GM23338 (cell line): ENCODE measurements at regions not wholly inside any gene's neighbourhood (a gene's known extent, or its start where the extent isn't known, plus 50 kb on each side); places are given as distances from the start of the nearest gene placed in this dataset.

ENCODE experiments used
- ATAC-seq: fragments of 200-7000 bp; cut with Tn5 transposase; 3 replicates; pipeline ENCODE4 v1.9.1; 2020
- DNase-seq: peaks from one replicate; pipeline ENCODE4 v3.0.0-alpha.2; 2015; ENCODE audit warnings: low spot score
- H2AFZ ChIP-seq: fragments of 200-600 bp; sonication (generic); 2 replicates; pipeline ENCODE4 v1.8.0; 2016; ENCODE audit warnings: antibody characterized with exemption, mild to moderate bottlenecking, moderate library complexity
- H3F3A ChIP-seq: fragments of 200-600 bp; sonication (generic); replicated peaks from 2 replicates; pipeline ENCODE4 v1.8.0; 2017; ENCODE audit warnings: antibody characterized with exemption, mixed run types, low read depth
- H3K27ac ChIP-seq: fragments of 200-600 bp; sonication (generic); 2 replicates; pipeline ENCODE4 v1.6.1; 2016; ENCODE audit warnings: low read depth
- H3K27me3 ChIP-seq: fragments of 200-600 bp; sonication (generic); 2 replicates; pipeline ENCODE4 v1.8.0; 2016; ENCODE audit warnings: mild to moderate bottlenecking, mixed run types, moderate library complexity; ENCODE audit not compliant: insufficient read depth
- H3K36me3 ChIP-seq: fragments of 200-600 bp; sonication (generic); 2 replicates; pipeline ENCODE4 v1.8.0; 2016; ENCODE audit warnings: mild to moderate bottlenecking; ENCODE audit not compliant: insufficient read depth
- H3K4me1 ChIP-seq: fragments of 200-600 bp; sonication (generic); 2 replicates; pipeline ENCODE4 v1.8.0; 2016; ENCODE audit warnings: mild to moderate bottlenecking, moderate library complexity; ENCODE audit not compliant: insufficient read depth
- H3K4me2 ChIP-seq: fragments of 200-600 bp; sonication (generic); 2 replicates; pipeline ENCODE4 v1.7.1; 2017; ENCODE audit warnings: mixed run types
- H3K4me3 ChIP-seq: fragments of 200-600 bp; sonication (generic); 2 replicates; pipeline ENCODE4 v1.6.1; 2016; ENCODE audit warnings: mixed run types
- H3K79me2 ChIP-seq: fragments of 200-600 bp; sonication (generic); replicated peaks from 2 replicates; pipeline ENCODE4 v1.8.0; 2017; ENCODE audit warnings: mild to moderate bottlenecking; ENCODE audit not compliant: insufficient read depth
- H3K9me2 ChIP-seq: fragments of 200-600 bp; sonication (generic); 2 replicates; pipeline ENCODE4 v1.8.0; 2017; ENCODE audit not compliant: insufficient read depth
- H4K20me1 ChIP-seq: fragments of 200-600 bp; sonication (generic); replicated peaks from 2 replicates; pipeline ENCODE4 v1.8.0; 2017; ENCODE audit warnings: mild to moderate bottlenecking; ENCODE audit not compliant: insufficient read depth
- H3K27ac Mint-ChIP-seq: 2 replicates; pipeline ENCODE4 v1.8.0; 2020; ENCODE audit warnings: inconsistent platforms, mild to moderate bottlenecking, moderate library complexity, mixed read lengths
- H3K27me3 Mint-ChIP-seq: 3 replicates; pipeline ENCODE4 v1.8.0; 2022; ENCODE audit warnings: low read depth, mild to moderate bottlenecking, moderate library complexity, mixed read lengths, inconsistent platforms; ENCODE audit not compliant: insufficient read depth, poor library complexity
- H3K36me3 Mint-ChIP-seq: 3 replicates; pipeline ENCODE4 v1.8.0; 2021; ENCODE audit warnings: low read depth, mild to moderate bottlenecking, inconsistent platforms, moderate library complexity, mixed read lengths
- H3K4me1 Mint-ChIP-seq: 3 replicates; pipeline ENCODE4 v1.8.0; 2020; ENCODE audit warnings: mild to moderate bottlenecking, inconsistent platforms, mixed read lengths
- H3K4me3 Mint-ChIP-seq: 3 replicates; pipeline ENCODE4 v1.8.0; 2021; ENCODE audit warnings: moderate library complexity, mild to moderate bottlenecking, inconsistent platforms, mixed read lengths
- H3K9me3 Mint-ChIP-seq: 3 replicates; pipeline ENCODE4 v1.8.0; 2020; ENCODE audit warnings: moderate library complexity, mild to moderate bottlenecking, inconsistent platforms, mixed read lengths
- EZH2 ChIP-seq: fragments of 200-600 bp; sonication (generic); IDR thresholded peaks from one replicate; pipeline ENCODE4 v1.8.0; 2017; ENCODE audit warnings: antibody characterized with exemption, mild to moderate bottlenecking, low read depth; ENCODE audit not compliant: unreplicated experiment
- NANOG ChIP-seq: IDR thresholded peaks from 2 replicates; pipeline ENCODE4 v1.6.1; 2016; ENCODE audit warnings: antibody characterized with exemption, borderline replicate concordance
- STAT1 ChIP-seq: IDR thresholded peaks from one replicate; pipeline ENCODE4 v1.6.1; 2016; ENCODE audit warnings: antibody characterized with exemption; ENCODE audit not compliant: unreplicated experiment
- ZNF114 ChIP-seq: fragments of 250-450 bp; sonication (Bioruptor Pico); IDR thresholded peaks from 2 replicates; pipeline ENCODE4 v1.5.0; 2020; ENCODE audit warnings: mild to moderate bottlenecking, moderate library complexity
- ZNF331 ChIP-seq: fragments of 250-450 bp; sonication (Bioruptor Pico); IDR thresholded peaks from 2 replicates; pipeline ENCODE4 v1.5.0; 2020; ENCODE audit warnings: low read depth, mild to moderate bottlenecking, moderate library complexity
- TF ChIP-seq, protein P1 (sequence below), 2 experiments: fragments of 200-600 bp in 1 of 2; sonication (generic) in 1 of 2; conservative IDR thresholded peaks; 2 replicates each; pipeline versions ENCODE4 v1.5.1 to v1.6.1; 2016 to 2017; ENCODE audit warnings: antibody characterized with exemption in 2 of 2, low read depth in 2 of 2, mild to moderate bottlenecking in 2 of 2, moderate library complexity in 1 of 2
- TF ChIP-seq, protein P2 (sequence below): IDR thresholded peaks from one replicate; pipeline ENCODE4 v1.6.1; 2018; ENCODE audit warnings: antibody characterized with exemption; ENCODE audit not compliant: unreplicated experiment
- TF ChIP-seq, protein P3 (sequence below): IDR thresholded peaks from 2 replicates; pipeline ENCODE4 v1.6.1; 2016; ENCODE audit warnings: antibody characterized with exemption

DNA sequence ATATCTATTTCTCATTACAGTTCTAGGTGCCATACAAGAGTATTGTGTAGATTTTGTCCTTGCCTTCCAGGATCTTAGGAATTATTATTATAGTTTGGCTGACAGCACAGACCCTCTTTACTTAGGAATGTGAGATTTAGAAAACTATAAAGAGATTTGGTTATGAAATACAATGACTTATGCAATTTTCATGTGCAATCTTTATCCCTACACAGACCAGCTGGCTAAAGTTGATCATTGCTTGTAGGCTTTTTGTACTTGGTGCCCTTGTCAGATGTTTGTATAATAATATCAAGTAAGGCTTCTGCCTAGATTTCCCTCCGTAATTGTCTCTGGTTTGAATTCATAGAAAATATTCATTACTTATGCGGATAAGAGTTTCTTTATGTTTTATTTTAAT, 174.5 kb upstream of the GAP43 start (continued):
- TF ChIP-seq, protein P1, sequence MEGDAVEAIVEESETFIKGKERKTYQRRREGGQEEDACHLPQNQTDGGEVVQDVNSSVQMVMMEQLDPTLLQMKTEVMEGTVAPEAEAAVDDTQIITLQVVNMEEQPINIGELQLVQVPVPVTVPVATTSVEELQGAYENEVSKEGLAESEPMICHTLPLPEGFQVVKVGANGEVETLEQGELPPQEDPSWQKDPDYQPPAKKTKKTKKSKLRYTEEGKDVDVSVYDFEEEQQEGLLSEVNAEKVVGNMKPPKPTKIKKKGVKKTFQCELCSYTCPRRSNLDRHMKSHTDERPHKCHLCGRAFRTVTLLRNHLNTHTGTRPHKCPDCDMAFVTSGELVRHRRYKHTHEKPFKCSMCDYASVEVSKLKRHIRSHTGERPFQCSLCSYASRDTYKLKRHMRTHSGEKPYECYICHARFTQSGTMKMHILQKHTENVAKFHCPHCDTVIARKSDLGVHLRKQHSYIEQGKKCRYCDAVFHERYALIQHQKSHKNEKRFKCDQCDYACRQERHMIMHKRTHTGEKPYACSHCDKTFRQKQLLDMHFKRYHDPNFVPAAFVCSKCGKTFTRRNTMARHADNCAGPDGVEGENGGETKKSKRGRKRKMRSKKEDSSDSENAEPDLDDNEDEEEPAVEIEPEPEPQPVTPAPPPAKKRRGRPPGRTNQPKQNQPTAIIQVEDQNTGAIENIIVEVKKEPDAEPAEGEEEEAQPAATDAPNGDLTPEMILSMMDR (conservative IDR thresholded peaks at IDR 0.05; ENCODE audit: low read depth in 2 of 2) = no peak

DNA sequence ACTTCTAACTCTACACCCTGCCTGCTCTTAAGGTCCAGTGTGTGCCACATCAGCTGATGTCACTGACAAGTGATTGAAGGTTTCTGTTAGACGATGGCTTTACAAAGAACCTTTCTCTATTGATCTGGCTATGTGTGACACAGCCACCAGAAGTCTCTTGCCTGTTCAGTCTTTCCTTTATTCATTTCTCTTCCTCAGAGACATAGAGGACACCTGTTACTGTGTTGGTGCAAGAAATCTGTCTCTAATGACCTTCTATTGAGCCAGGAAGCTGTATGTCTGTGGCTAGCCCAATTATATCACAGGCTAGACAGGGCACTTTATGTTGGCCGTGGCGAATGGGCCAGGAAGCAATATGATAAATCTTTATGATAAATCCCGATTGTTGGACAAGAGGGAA, 173.3 kb upstream of the GAP43 start:
- Histone ChIP-seq H3K27me3 (no peaks in the 10 kb centered on the region), H4K20me1 (no peaks in the 10 kb centered on the region), H3K4me3 (no peak overlapping the region), H3K27ac (no peak overlapping the region), H3F3A (no peaks in the 10 kb centered on the region), H3K4me2 (no peak overlapping the region), H3K4me1 (0 out of 2 replicates have a peak, but pooled peaks cover 5% of the 10 kb centered on the region), H3K36me3 (no peaks in the 10 kb centered on the region), H3K79me2 (no peaks in the 10 kb centered on the region), H3K9me2 (no peaks in the 10 kb centered on the region), H2AFZ (no peak overlapping the region)
- Mint-ChIP-seq H3K27me3 (no peaks in the 10 kb centered on the region), H3K4me3 (no peak overlapping the region), H3K27ac (no peak overlapping the region), H3K9me3 (peaks cover 4% of the 10 kb centered on the region; the same call in 2 of the 3 replicates), H3K4me1 (peaks cover 11% of the 10 kb centered on the region), H3K36me3 (no peaks in the 10 kb centered on the region; the same call in 2 of the 3 replicates)
- TF ChIP-seq, protein P2, sequence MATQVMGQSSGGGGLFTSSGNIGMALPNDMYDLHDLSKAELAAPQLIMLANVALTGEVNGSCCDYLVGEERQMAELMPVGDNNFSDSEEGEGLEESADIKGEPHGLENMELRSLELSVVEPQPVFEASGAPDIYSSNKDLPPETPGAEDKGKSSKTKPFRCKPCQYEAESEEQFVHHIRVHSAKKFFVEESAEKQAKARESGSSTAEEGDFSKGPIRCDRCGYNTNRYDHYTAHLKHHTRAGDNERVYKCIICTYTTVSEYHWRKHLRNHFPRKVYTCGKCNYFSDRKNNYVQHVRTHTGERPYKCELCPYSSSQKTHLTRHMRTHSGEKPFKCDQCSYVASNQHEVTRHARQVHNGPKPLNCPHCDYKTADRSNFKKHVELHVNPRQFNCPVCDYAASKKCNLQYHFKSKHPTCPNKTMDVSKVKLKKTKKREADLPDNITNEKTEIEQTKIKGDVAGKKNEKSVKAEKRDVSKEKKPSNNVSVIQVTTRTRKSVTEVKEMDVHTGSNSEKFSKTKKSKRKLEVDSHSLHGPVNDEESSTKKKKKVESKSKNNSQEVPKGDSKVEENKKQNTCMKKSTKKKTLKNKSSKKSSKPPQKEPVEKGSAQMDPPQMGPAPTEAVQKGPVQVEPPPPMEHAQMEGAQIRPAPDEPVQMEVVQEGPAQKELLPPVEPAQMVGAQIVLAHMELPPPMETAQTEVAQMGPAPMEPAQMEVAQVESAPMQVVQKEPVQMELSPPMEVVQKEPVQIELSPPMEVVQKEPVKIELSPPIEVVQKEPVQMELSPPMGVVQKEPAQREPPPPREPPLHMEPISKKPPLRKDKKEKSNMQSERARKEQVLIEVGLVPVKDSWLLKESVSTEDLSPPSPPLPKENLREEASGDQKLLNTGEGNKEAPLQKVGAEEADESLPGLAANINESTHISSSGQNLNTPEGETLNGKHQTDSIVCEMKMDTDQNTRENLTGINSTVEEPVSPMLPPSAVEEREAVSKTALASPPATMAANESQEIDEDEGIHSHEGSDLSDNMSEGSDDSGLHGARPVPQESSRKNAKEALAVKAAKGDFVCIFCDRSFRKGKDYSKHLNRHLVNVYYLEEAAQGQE = no peak
- TF ChIP-seq, protein P1 (conservative IDR thresholded peaks at IDR 0.05; ENCODE audit: low read depth in 2 of 2) = no peak
- TF ChIP-seq, protein P3, sequence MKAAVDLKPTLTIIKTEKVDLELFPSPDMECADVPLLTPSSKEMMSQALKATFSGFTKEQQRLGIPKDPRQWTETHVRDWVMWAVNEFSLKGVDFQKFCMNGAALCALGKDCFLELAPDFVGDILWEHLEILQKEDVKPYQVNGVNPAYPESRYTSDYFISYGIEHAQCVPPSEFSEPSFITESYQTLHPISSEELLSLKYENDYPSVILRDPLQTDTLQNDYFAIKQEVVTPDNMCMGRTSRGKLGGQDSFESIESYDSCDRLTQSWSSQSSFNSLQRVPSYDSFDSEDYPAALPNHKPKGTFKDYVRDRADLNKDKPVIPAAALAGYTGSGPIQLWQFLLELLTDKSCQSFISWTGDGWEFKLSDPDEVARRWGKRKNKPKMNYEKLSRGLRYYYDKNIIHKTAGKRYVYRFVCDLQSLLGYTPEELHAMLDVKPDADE = no peak
- TF ChIP-seq EZH2 (no peak), ZNF331 (CRISPR knock-in tag) (no peak), NANOG (no peak), STAT1 (no peak), ZNF114 (CRISPR knock-in tag) (no peak)
- ATAC-seq (no peak), DNase-seq (no peak)
